DMS153 (cell line): ENCODE measurements at regions not wholly inside any gene's neighbourhood (a gene's known extent, or its start where the extent isn't known, plus 50 kb on each side); places are given as distances from the start of the nearest gene placed in this dataset.
"Not testable (repeated sequence)": the region's sequence is repeated elsewhere in the genome, so short reads cannot be mapped to it uniquely, and the experiment has no call there.

Experiments used
- DNase-seq: peaks from one replicate; lab custom pipeline; 2025; lab: John Stamatoyannopoulos, UW

GRCh38 chr20:19874040-19874727 lies 116.1 kb downstream of the RIN2 start:
- no peak for DNase-seq

- DNase-seq, result no peak
Measured at GRCh38 chr20:19875376-19876221, 117.5 kb downstream of the RIN2 start.

- no peak for DNase-seq
Measured at GRCh38 chr20:19876828-19877460, 118.9 kb downstream of the RIN2 start.

GRCh38 chr20:19879874-19880255 lies 121.8 kb downstream of the RIN2 start:
- DNase-seq, result not testable (repeated sequence)

- DNase-seq, result no peak
Measured at GRCh38 chr20:19880256-19881079, 122.4 kb downstream of the RIN2 start.

GRCh38 chr20:19881080-19881840 lies 123.2 kb downstream of the RIN2 start:
- no peak for DNase-seq

- DNase-seq, result no peak
Measured at GRCh38 chr20:19881990-19882389, 123.9 kb downstream of the RIN2 start.

- DNase-seq, result no peak
Measured at GRCh38 chr20:19882446-19882845, 124.4 kb downstream of the RIN2 start.

- DNase-seq, result no peak
Measured at GRCh38 chr20:19883501-19883900, 125.4 kb downstream of the RIN2 start.

- DNase-seq, result no peak
Measured at GRCh38 chr20:19885594-19885938, 127.5 kb downstream of the RIN2 start.

GRCh38 chr20:19885939-19886660 lies 128.0 kb downstream of the RIN2 start:
- peak; percentile 16 for DNase-seq

- no peak for DNase-seq
Measured at GRCh38 chr20:19886661-19887288, 128.7 kb downstream of the RIN2 start.

GRCh38 chr20:19887556-19888268 lies 129.4 kb upstream of the NAA20 start:
- no peak for DNase-seq

- peak; percentile 75 for DNase-seq
Measured at GRCh38 chr20:19888269-19888671, 128.9 kb upstream of the NAA20 start.

- peak; percentile 6 for DNase-seq
Measured at GRCh38 chr20:19889011-19889953, 127.9 kb upstream of the NAA20 start.

- DNase-seq, result peak; percentile 71
Measured at GRCh38 chr20:19890445-19891051, 126.6 kb upstream of the NAA20 start.

- no peak for DNase-seq
Measured at GRCh38 chr20:19893356-19893755, 123.8 kb upstream of the NAA20 start.

- DNase-seq, result no peak
Measured at GRCh38 chr20:19895761-19896160, 121.4 kb upstream of the NAA20 start.
